ENCODE measurements at regions not wholly inside any gene's neighbourhood (a gene's known extent, or its start where the extent isn't known, plus 50 kb on each side); places are given as distances from the start of the nearest gene placed in this dataset.

GRCh38 chr17:83010206-83011200 is 68.9 kb upstream of the METRNL start (continued):
- no peak for TF ChIP-seq CHD7 (IDR thresholded peaks at IDR 0.05; ENCODE audit: low read depth, low read length)
- no peak for TF ChIP-seq TAL1 (IDR thresholded peaks at IDR 0.05)
- no peak for TF ChIP-seq ZNF318 (IDR thresholded peaks at IDR 0.05; ENCODE audit: borderline replicate concordance in 1 of 2, low read depth in 1 of 2)
- no peak for TF ChIP-seq ZNF280B (CRISPR knock-in tag; IDR thresholded peaks at IDR 0.05)

Measured in K562 (cell line).